HUES48 (cell line): ENCODE measurements at regions not wholly inside any gene's neighbourhood (a gene's known extent, or its start where the extent isn't known, plus 50 kb on each side); places are given as distances from the start of the nearest gene placed in this dataset.
"Not testable (repeated sequence)": the region's sequence is repeated elsewhere in the genome, so short reads cannot be mapped to it uniquely, and the experiment has no call there.

ENCODE experiments used
- H3K27ac ChIP-seq: one replicate; pipeline ENCODE4 v1.7.0; 2013; ENCODE audit warnings: low read depth, low read length, inconsistent platforms
- H3K27me3 ChIP-seq: 2 replicates; pipeline ENCODE4 v1.6.1; 2013; ENCODE audit warnings: mild to moderate bottlenecking, low read length; ENCODE audit not compliant: control insufficient read depth, insufficient read depth
- H3K36me3 ChIP-seq: 2 replicates; pipeline ENCODE4 v1.6.1; 2013; ENCODE audit warnings: low read length; ENCODE audit not compliant: control insufficient read depth, insufficient read depth
- H3K4me1 ChIP-seq: 2 replicates; pipeline ENCODE4 v1.6.1; 2013; ENCODE audit warnings: mild to moderate bottlenecking, low read length; ENCODE audit not compliant: control insufficient read depth, insufficient read depth
- H3K4me3 ChIP-seq: 2 replicates; pipeline ENCODE4 v1.5.1; 2013; ENCODE audit warnings: mild to moderate bottlenecking, low read depth, low read length
- H3K9ac ChIP-seq: 2 replicates; pipeline ENCODE4 v1.6.1; 2013; ENCODE audit warnings: mild to moderate bottlenecking, low read depth, low read length, moderate library complexity
- H3K9me3 ChIP-seq: 2 replicates; pipeline ENCODE4 v1.6.1; 2013; ENCODE audit warnings: low read length; ENCODE audit not compliant: control insufficient read depth, insufficient read depth

DNA sequence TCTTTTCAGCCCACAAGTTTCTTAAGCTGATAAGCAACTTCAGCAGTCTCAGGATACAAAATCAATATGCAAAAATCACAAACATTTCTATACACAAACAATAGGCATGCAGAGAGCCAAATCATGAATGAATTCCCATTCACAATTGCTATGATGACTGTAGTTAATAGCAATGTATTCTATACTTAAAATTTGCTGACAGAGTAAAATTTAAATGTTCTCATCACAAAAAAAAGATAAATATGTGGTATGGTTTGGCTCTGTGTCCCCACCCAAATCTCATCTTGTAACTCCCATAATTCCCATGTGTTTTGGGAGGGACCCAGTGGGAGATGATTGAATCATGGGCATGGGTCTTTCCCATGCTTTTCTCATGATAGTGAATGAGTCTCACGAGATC lies 360.2 kb downstream of the PID1 start:
- H3K27me3 ChIP-seq, H3K9ac ChIP-seq, H3K4me1 ChIP-seq, H3K36me3 ChIP-seq, H3K27ac ChIP-seq, H3K4me3 ChIP-seq, H3K9me3 ChIP-seq: not testable (repeated sequence)

DNA sequence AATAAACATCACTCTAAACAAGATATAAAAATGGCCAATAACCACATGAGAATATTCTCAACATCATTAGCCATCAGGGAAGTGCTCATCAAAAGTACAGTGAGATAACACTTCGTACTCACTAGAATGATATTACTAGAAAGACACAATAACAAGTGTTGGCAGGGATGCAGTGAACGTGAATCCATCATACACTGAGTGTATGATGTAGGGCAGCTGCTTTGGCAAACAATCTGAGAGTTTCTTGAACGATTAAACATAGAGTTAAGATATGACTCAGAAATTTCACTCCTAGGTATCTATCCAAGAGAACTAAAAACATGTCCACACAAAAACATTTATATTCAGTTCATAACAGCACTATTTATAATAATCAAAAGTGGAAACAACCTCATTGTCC lies 368.9 kb downstream of the PID1 start:
- no peaks in the 10 kb centered on the region for H3K36me3 ChIP-seq
- H3K27ac ChIP-seq, result no peak overlapping the region
- no peak overlapping the region for H3K4me3 ChIP-seq
- no peak overlapping the region for H3K9ac ChIP-seq
- H3K27me3 ChIP-seq, result no peaks in the 10 kb centered on the region
- H3K4me1 ChIP-seq, result no peaks in the 10 kb centered on the region
- H3K9me3 ChIP-seq, result no peaks in the 10 kb centered on the region

DNA sequence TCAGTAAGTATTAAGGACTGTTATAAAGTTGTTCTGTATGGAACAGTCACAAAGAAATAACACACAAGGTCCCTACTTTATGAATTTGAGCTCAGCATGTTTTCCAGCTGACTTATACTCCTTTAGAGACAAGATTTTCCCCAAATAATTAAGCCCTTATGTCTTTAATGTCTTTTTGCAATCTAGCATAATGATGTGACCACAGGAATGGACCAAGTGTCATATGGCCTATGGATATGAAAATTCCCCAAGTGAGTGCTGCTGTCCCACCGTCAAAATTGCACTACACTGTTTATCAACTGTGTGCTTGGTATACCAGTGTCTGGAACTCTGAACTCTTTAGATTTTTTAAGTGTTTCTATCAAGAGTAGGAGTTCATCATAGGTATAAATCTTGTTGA lies 369.6 kb downstream of the PID1 start:
- H3K9ac ChIP-seq, result no peak overlapping the region
- no peak overlapping the region for H3K27ac ChIP-seq
- H3K27me3 ChIP-seq, result no peaks in the 10 kb centered on the region
- no peaks in the 10 kb centered on the region for H3K4me1 ChIP-seq
- H3K4me3 ChIP-seq, result no peak overlapping the region
- H3K36me3 ChIP-seq, result no peaks in the 10 kb centered on the region
- H3K9me3 ChIP-seq, result no peaks in the 10 kb centered on the region

DNA sequence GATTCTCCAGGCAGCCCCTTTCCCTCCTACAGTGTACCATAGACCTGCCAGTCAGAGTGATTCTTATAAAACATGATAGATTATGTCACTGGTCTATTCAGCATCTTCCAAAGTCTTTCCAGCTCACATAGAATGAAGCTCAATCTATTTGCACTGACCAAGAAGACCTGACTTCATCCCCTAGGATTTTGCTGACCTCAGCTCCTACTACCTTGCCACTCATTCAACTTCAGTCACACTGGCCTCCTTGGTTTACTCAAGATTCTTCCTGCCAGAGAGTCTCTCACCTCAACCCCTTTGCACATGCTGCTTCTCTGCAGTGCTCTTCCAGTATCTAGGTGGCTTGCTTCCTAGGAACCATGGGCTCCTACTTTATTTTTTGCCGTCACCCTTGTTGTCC lies 392.9 kb downstream of the PID1 start:
- no peaks in the 10 kb centered on the region for H3K36me3 ChIP-seq
- no peaks in the 10 kb centered on the region for H3K4me1 ChIP-seq
- H3K27ac ChIP-seq, result no peak overlapping the region
- H3K9me3 ChIP-seq, result no peaks in the 10 kb centered on the region
- no peak overlapping the region for H3K9ac ChIP-seq
- no peaks in the 10 kb centered on the region for H3K27me3 ChIP-seq
- H3K4me3 ChIP-seq, result no peak overlapping the region

DNA sequence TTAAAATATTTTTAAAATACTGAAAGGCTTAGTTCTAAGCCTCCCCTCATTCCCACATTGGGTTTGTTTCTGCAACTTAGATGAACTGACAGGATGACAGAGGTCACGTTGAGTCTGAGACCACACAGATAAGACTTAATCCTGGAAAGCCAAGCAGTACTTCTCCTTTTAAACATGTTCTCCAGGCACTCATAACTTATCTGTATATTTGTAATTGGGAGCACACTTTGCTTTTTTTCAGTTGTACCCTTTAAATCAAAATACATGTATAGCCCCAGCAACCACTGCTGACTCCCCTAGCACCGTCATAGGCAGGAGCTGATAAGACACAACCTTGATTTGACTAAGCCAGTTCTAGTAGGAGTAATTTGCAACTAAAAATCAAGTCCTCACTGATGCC lies 394.8 kb downstream of the PID1 start:
- no peaks in the 10 kb centered on the region for H3K4me1 ChIP-seq
- no peak overlapping the region for H3K9ac ChIP-seq
- no peak overlapping the region for H3K27ac ChIP-seq
- H3K4me3 ChIP-seq, result no peak overlapping the region
- H3K9me3 ChIP-seq, result no peaks in the 10 kb centered on the region
- no peaks in the 10 kb centered on the region for H3K36me3 ChIP-seq
- no peaks in the 10 kb centered on the region for H3K27me3 ChIP-seq

DNA sequence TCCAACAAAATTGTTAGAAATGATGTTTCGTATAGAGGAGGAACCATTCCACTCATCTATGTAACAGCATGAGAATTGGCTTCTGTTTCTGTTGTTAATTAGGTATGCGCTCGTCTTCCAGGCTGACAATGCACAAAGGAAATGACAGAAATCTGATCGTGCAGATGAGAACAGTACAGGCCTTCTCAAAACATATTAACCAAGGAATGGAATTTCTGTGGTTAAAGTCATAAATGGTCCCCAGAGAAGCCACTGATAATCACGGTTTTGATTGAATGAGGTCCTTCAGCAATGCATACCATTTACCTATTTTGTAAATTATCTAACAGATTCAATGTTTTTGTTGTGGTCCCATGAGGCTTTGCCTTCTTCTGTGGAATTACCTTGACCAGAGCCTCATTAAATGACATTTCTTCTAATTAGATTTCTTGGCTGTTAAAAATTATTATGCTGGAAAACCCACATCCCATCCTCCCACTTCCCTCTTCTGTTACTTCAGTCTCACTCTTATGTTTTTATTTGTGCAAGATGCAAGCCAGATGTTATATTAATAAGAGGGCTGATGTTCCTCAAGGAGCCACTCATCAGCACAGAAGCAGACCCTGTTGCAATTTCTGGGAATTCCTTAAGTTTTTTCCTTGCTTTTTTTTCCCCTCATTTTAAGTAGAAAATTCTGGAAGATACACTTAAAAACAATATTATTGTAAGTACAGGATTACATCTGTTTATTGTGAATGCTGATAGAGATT lies 395.8 kb downstream of the PID1 start:
- Histone ChIP-seq H3K9ac (no peak overlapping the region), H3K4me1 (no peaks in the 10 kb centered on the region), H3K9me3 (no peaks in the 10 kb centered on the region)

DNA sequence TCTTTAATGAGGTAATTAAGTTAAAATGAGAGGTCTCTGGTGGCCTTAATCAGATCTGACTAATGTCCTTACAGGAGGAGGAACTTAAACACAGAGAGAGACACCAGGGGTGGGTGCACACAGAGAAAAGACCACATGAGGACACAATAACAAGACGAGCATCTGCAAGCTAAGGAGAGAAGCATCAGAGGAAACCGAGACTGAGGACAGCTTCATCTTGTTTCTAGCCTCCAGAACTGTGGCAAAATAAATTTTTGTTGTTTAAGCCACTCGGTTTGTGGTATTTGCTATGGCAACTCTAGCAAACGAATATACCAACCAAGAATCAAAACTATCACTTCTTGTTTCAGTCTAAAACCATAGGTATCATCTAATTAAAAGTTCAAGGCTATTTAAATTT lies 400.1 kb downstream of the PID1 start:
- Histone ChIP-seq H3K9me3 (peaks cover 8% of the 10 kb centered on the region; the same call in 1 of the 2 replicates), H3K27me3 (no peaks in the 10 kb centered on the region), H3K36me3 (no peaks in the 10 kb centered on the region), H3K4me3 (no peak overlapping the region), H3K4me1 (peaks cover 14% of the 10 kb centered on the region), H3K9ac (no peak overlapping the region), H3K27ac (no peak overlapping the region)

More for the DNA sequence above, 395.8 kb downstream of the PID1 start:
- Histone ChIP-seq H3K27ac (no peak overlapping the region), H3K36me3 (no peaks in the 10 kb centered on the region), H3K4me3 (no peak overlapping the region), H3K27me3 (no peaks in the 10 kb centered on the region)

DNA sequence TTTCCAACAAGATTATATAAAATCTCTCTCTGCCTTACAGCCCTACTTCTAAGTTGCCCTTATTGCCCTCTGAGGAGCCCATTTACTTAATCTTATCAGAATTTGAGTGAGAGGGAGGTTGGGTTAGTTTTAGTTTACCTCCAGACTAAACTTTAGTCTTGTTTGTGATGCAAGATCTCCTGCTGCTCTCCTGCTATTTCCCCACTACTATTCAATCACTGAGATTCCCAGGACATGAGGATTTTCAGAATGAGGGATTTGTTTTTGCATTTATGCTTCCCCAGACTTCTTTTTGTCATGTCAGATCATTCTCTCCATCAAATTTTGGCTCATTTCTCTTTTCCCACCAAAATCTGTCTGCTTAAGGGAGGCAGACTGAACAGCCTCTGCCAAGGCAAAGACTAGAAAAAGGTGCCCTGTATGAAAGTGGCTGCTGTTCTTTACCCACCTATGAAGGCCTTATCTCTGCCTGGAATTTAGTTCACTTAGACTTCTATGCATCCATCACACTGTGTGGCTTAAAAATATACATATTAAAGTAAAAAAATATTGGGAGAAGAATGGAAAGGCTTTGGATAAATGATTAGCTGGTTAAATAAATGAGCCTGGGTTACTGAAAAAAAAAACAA lies 401.3 kb downstream of the PID1 start:
- peak overlapping the region; percentile 43; the same call in 1 of the 2 replicates for H3K4me3 ChIP-seq
- peak overlapping the region; percentile 83 for H3K27ac ChIP-seq
- no peaks in the 10 kb centered on the region for H3K27me3 ChIP-seq
- H3K9me3 ChIP-seq, result peaks cover 8% of the 10 kb centered on the region; the same call in 1 of the 2 replicates
- no peaks in the 10 kb centered on the region for H3K36me3 ChIP-seq
- H3K4me1 ChIP-seq, result peaks cover 14% of the 10 kb centered on the region
- no peak overlapping the region for H3K9ac ChIP-seq

DNA sequence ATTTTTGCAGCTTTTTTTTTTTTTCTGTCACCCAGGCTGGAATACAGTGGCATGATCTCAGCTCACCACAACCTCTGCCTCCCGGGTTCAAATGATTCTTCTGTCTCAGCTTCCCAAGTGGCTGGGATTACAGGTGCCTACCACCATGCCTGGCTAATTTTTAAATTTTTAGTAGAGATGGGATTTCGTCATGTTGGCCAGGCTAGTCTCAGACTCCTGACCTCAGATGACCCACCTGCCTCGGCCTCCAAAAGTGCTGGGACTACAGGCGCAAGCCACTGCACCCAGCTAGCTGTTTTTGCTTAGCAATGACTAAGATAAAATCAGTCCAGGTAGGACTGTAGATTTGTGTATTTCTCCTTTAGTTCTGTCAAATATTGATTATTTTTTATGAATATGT lies 403.7 kb downstream of the PID1 start:
- no peak overlapping the region for H3K4me3 ChIP-seq
- H3K27ac ChIP-seq, result no peak overlapping the region
- H3K9ac ChIP-seq, result no peak overlapping the region
- H3K9me3 ChIP-seq, result peaks cover 8% of the 10 kb centered on the region; the same call in 1 of the 2 replicates
- H3K4me1 ChIP-seq, result peaks cover 14% of the 10 kb centered on the region
- no peaks in the 10 kb centered on the region for H3K36me3 ChIP-seq
- H3K27me3 ChIP-seq, result no peaks in the 10 kb centered on the region

DNA sequence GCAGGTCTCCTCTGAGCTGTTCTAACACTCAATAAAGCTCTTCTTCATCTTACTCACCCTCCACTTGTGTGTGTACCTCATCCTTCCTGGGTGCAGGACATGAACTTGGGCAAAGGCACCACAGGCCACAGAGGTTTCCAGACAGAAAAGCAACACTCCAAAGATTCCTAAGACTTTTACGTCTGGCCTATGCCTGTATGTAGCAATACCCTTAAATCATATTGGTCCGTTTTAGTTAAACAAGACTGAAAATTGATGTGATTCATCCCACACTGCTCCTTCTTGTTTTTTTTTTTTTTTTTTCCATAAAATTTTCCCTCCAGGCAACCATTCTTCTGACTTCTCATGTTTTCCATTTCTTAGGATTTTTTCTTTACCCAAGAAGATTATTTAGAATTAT lies 404.3 kb downstream of the PID1 start:
- Histone ChIP-seq H3K4me1 (peaks cover 14% of the 10 kb centered on the region), H3K36me3 (no peaks in the 10 kb centered on the region), H3K9me3 (peaks cover 8% of the 10 kb centered on the region; the same call in 1 of the 2 replicates), H3K27ac (no peak overlapping the region), H3K4me3 (no peak overlapping the region), H3K9ac (no peak overlapping the region), H3K27me3 (no peaks in the 10 kb centered on the region)

DNA sequence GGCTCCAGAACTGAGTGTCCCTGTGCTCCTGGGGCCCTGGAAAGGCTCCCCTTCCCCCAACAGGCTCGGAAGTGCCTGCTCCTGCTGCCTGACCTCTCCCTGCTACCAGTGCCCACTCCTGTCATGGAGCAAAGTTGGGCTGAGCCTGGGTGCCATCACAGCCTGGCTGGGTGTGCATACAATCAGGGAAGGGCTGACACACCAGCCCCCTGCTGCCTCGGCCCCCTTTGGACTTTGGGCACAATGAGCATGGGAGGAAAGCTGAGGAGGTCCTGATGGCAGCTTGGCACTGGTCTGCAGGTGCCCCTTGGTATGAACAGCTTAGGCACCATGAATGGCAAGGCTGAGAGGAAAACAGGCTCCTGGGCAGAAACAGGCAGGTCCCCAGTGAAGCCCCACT lies 405.0 kb downstream of the PID1 start:
- peaks cover 8% of the 10 kb centered on the region; the same call in 1 of the 2 replicates for H3K9me3 ChIP-seq

More for the DNA sequence above, 405.0 kb downstream of the PID1 start:
- Histone ChIP-seq H3K36me3 (no peaks in the 10 kb centered on the region), H3K9ac (no peak overlapping the region), H3K4me3 (no peak overlapping the region), H3K4me1 (peaks cover 14% of the 10 kb centered on the region), H3K27ac (no peak overlapping the region), H3K27me3 (no peaks in the 10 kb centered on the region)
